ENCODE measurements at regions not wholly inside any gene's neighbourhood (a gene's known extent, or its start where the extent isn't known, plus 50 kb on each side); places are given as distances from the start of the nearest gene placed in this dataset.
"Not testable (repeated sequence)": the region's sequence is repeated elsewhere in the genome, so short reads cannot be mapped to it uniquely, and the experiment has no call there.

- not testable (repeated sequence) for DNase-seq (ENCODE audit: low spot score)
Measured at GRCh38 chr17:72472853-72473390, 352.1 kb downstream of the SOX9 start.

DNA sequence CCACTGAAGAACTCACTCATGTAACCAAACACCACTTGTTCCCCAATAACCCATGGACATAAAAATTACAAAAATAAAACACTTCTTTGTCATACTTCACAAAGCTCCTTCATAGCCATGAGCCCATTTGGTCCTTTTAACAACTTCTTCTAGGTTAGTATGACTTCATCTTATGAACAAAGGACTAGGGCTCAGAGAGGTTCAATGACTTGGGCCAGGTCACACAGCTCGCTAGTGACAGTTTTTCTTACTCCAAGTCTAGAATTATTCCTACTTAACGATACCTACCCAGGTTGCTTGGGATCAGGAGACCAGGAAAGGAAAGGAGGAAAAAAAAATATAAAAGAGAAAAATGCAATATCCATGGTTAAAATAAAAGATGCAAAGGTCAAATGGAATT lies 353.4 kb downstream of the SOX9 start:
- no peak for DNase-seq (ENCODE audit: low spot score)

GRCh38 chr17:72474719-72475477 lies 354.1 kb downstream of the SOX9 start:
- DNase-seq (ENCODE audit: low spot score) = no peak

DNA sequence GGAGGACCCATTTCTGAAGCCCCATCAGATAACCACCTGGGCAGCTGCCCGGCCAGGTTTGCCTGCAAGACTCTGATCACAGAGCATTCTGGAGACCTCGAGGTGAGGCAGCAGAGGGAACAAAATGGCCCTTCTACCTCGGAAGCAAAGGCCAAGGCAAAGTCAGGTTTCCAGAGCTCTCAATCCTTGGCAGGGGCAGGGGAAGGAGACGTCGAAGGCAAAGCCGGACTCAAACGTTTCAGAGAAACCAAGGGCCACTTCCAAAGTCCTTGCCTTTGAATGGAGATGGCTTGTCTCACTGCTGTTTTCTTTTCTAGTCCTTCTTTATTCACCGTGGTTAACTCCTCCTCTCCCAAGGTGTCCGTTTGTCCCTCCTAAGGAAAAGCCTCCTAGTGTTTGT lies 355.3 kb downstream of the SOX9 start:
- DNase-seq (ENCODE audit: low spot score) = no peak

DNA sequence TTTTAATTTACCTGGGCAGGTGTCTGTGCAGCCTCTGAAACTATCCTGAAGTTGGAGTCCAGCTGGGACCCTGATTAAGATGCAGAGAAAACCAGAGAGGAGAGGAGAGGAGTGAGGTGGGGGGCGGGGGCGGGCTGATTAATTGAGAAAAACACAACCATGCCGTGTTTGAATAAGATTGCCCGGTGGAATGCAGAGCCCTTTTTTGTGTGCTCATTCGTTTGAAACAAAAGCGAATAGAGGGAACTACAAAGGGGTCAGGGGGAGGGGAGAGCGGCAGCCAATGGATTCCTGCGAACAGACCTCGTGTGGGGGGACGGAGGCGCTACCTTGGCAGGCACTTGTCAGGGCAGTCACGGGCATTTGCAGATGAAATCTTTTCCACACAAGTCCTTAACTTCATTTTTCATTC lies 355.8 kb downstream of the SOX9 start:
- no peak for DNase-seq (ENCODE audit: low spot score)

GRCh38 chr17:72477491-72477890 lies 356.7 kb downstream of the SOX9 start:
- no peak for DNase-seq (ENCODE audit: low spot score)

- DNase-seq (ENCODE audit: low spot score) = no peak
Measured at GRCh38 chr17:72479113-72479512, 358.3 kb downstream of the SOX9 start.

DNA sequence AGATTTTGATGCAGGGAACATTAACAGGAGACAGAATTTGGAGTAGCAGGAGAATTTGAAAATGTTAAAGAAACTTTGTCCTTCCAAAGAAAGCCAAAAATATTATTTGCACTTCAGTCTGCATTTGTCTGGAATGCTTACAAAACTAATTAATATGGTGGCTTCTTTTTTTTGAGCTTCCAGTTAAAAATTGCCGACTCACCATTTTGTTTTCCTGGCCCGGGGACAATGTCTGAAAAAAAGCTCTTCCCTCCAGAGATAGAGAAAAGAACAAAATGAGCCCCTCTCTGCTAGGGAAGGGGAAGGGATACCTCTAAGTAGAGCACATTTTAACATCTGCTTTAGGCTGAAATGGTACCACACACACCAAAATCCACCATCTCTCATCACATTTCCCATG lies 360.8 kb downstream of the SOX9 start:
- DNase-seq (ENCODE audit: low spot score) = no peak

GRCh38 chr17:72485596-72485995 lies 364.8 kb downstream of the SOX9 start:
- DNase-seq (ENCODE audit: low spot score) = no peak

DNA sequence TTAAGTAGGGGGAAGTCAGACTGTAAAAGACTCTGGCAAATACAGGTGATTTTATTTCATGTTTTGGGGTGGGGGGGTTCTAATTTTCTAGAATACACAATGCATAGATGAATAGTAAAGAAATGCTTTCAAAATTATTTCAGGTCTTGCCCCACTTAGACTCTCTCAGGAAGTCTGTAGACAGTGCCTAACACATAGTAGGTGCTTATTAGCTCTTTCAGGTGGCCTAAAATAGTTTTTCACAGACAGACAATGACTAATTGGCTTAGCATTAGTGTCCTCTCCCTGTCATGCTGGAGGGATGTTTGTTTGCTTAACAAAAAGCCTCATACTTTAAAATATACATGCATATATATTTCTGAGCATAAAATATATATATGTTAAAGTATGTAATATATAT lies 366.0 kb downstream of the SOX9 start:
- DNase-seq (ENCODE audit: low spot score) = no peak

GRCh38 chr17:72487731-72488494 lies 367.1 kb downstream of the SOX9 start:
- no peak for DNase-seq (ENCODE audit: low spot score)

GRCh38 chr17:72488555-72489271 lies 367.9 kb downstream of the SOX9 start:
- DNase-seq (ENCODE audit: low spot score) = no peak

GRCh38 chr17:72489272-72489641 lies 368.4 kb downstream of the SOX9 start:
- DNase-seq (ENCODE audit: low spot score) = no peak

DNA sequence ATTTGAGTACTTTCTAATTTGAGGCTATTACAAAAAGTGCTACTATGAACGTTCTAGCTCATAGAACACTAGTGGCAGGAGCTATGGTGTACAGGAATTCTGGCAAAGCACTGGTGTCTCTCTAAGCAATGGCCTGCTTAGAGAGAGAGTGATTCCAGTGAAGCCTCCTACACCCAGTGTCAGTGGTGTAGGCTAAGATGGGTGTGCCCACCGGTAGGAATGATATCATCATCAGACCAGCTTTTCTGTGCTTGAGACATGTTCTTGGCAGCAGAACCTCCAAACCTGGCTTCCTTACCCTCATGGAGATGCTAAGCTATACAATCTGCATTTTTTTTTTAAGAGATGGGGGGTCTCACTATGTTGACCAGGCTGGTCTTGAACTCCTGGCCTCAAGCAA lies 370.3 kb downstream of the SOX9 start:
- DNase-seq (ENCODE audit: low spot score) = no peak

DNA sequence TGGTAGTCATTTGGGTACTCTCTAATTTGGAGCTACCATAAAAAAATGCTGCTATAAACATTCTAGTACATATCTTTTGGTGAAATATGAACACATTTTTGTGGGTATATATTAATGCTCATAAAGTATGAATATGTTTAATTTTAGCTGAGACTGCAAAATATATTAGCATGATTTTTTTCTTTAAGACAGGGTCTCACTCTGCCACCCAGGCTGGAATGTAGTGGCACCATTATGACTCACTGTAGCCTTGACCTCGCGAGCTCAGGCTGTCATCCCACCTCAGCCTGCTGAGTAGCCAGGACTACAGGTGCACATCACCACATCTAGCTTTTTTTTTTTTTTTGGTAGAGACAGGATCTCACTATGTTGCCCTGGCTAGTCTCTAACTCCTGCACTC lies 371.7 kb downstream of the SOX9 start:
- DNase-seq (ENCODE audit: low spot score) = no peak

- no peak for DNase-seq (ENCODE audit: low spot score)
Measured at GRCh38 chr17:72492941-72493340, 372.1 kb downstream of the SOX9 start.

- DNase-seq (ENCODE audit: low spot score) = no peak
Measured at GRCh38 chr17:72494566-72494965, 373.7 kb downstream of the SOX9 start.

DNA sequence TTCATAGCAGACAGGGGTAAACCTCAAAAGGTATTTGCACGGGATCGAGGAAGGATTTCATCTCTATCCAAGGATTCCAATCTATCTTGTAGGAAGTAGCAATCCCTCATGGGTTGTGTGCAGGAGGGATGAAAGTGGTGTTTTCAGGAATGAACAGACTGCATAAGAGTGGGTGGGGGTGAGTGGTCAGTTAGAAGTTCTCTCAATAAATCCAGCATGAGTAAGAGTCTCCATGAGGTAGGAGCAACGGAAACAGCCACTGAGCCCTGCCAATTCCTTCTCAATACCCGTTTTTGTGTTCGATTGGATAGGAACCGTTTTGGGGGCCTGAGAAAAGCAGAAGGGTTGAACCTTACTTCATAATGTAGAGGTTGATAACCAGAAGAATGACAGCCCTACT lies 375.6 kb downstream of the SOX9 start:
- DNase-seq (ENCODE audit: low spot score) = no peak

DNA sequence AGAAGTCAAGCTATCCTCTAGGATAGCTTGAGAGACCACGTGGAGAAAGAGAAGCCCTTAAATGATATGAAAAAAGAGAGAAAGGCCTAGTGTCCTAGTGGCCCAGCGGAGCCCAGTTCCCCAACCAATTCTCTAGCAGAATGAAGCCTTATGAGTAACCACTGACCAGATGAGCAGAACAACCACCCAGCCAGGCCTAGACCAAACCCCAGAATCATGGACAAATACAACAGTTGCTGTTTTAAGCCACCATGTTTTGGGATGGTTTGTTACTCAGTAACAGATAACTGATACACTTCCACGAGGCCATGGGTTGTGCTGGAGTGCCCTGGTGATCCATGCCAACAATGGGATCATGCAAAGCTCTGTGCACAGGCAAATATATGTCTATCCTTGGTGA lies 377.1 kb downstream of the SOX9 start:
- no peak for DNase-seq (ENCODE audit: low spot score)

- DNase-seq (ENCODE audit: low spot score) = no peak
Measured at GRCh38 chr17:72498364-72499210, 377.8 kb downstream of the SOX9 start.

DNA sequence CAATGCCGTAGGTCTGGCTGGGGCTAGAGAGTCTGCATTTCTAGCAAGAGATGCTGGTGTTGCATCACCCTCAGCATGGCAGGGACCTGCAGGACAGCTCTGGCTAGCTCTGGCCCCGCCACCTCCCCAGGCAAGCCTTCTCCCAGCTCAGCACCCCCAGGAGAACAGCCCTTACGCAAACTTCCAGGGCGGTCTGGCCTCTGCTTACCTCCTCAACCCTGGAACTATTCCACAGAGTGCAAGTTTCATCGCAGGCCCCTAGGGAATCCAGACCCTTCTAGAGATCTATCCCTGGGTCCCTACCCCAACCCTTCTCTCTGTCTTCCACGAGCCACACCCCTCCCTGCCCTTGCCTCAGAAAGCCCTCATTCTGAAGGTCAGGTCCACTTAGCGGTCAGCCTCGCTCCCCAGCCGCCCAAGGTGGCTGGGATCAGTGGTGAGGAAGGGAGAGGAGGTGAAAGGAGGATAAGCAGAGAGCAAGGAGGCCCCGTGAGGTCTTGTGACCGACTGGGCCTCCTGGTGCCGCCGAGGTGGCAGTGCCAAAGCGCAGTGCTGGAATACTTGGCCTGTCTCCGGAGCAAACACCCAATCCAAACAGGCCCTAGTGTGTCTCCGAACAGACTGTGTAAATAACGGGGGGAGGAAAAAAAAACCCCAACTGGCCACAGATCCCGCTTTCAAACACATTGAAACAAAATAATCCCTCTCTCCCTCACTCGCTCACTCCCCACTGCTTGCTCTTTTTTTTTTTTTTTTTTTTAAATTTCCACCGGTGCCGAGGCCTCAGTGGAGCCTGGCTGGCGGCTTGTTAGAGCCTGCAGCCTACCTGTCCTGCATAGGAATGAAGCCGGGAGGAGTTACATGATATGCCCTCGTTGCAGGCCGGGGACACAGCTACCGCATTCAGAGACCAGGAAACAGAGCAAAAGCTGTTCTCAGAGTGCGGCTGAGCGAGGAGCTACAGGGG lies 380.9 kb downstream of the SOX9 start:
- DNase-seq (ENCODE audit: low spot score) = no peak

Measured in CD4-positive, alpha-beta T cell treated with Interleukin-15 for 4 hours (primary cell).